ENCODE measurements at regions not wholly inside any gene's neighbourhood (a gene's known extent, or its start where the extent isn't known, plus 50 kb on each side); places are given as distances from the start of the nearest gene placed in this dataset.
A peak's percentile ranks its signal among the peaks of the same experiment; 100 is the strongest.
"Not testable (repeated sequence)": the region's sequence is repeated elsewhere in the genome, so short reads cannot be mapped to it uniquely, and the experiment has no call there.

- TF ChIP-seq IKZF5 (CRISPR knock-in tag; IDR thresholded peaks at IDR 0.05) (no peak), ZNF501 (CRISPR knock-in tag; IDR thresholded peaks at IDR 0.05) (no peak)
Observed at GRCh38 chr17:77288115-77288619, 147.4 kb downstream of the SEC14L1 start (continued).

DNA sequence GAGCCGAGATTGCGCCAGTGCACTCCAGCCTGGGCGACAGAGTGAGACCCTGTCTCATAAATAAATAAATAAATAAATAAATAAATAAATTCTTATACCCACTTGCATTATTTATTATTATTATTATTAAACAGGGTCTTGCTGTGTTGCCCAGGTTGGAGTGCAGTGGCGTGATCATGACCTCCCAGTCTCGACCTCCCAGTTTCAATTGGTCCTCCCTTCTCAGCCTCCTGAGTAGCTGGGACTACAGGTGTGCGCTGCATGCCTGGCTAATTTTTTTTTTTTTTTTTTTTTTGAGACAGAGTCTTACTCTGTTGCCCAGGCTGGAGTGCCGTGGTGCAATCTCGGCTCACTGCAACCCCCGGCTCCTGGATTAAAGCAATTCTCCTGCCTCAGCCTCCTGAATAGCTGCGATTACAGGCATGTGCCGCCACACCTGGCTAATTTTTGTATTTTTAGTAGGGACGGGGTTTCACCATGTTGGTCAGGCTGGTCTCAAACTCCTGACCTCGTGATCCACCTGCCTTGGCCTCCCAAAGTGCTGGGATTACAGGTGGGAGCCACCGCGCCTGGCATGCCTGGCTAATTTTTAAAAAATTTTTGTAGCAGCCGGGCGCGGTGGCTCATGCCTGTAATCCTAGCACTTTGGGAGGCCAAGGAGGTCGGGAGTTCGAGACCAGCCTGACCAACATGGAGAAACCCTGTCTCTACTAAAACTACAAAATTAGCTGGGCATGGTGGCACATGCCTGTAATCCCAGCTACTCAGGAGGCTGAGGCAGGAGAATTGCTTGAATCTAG is 150.2 kb downstream of the SEC14L1 start:
- H3K9me3 ChIP-seq (ENCODE audit: low read length); FAIRE-seq; intact Hi-C loops (cut with micrococcal nuclease; ENCODE audit: unreplicated experiment); H3K9ac ChIP-seq (ENCODE audit: insufficient read depth, low read depth, low read length); in situ Hi-C loops (cut with HindIII; ENCODE audit: extremely low pct_ligation_motif_present, low pct_unique_long_range_greater_than_20kb); H3K27me3 ChIP-seq (ENCODE audit: control insufficient read depth in 1 of 2, insufficient read depth in 2 of 2, low read length in 2 of 2); ATAC-seq; H3K4me3 ChIP-seq (replicated peaks in 1 of 3; ENCODE audit: insufficient read depth in 1 of 3, low read depth in 2 of 3, low read length in 3 of 3); BruUV-seq (replicated peaks); DNase-seq (ENCODE audit: low spot score); H3K27ac ChIP-seq (ENCODE audit: extremely low read length, insufficient read depth, low read length); H2AFZ ChIP-seq (ENCODE audit: low read length); CTCF ChIA-PET (ENCODE audit: low intra/inter-chr PET ratio, low total read pairs); H3K4me2 ChIP-seq (ENCODE audit: low read depth, low read length): not testable (repeated sequence)
- peaks cover 11% of the 10 kb centered on the region for H4K20me1 ChIP-seq (ENCODE audit: insufficient read depth, low read length)
- peaks cover 75% of the 10 kb centered on the region for H3K4me1 ChIP-seq (ENCODE audit: insufficient read depth, low read length)
- WGBS (ENCODE audit: low lambda C conversion rate): 98% methylated on average over 20 of the region's 20 CpGs
- H3K79me2 ChIP-seq (ENCODE audit: insufficient read depth, low read length): peaks cover 92% of the 10 kb centered on the region
- TF ChIP-seq ZNF770 (CRISPR knock-in tag; IDR thresholded peaks at IDR 0.05) (peak; percentile 39; the same call in 1 of the 2 replicates), ZNF121 (CRISPR knock-in tag; IDR thresholded peaks at IDR 0.05) (peak; percentile 81)
- peaks cover 9 to 29% of the 10 kb centered on the region in 2 experiments for H3K36me3 ChIP-seq (replicated peaks in 1 of 2; ENCODE audit: control insufficient read depth in 1 of 2, insufficient read depth in 2 of 2, low read length in 2 of 2)
- POLR2A ChIA-PET: interaction anchor here (1.3 to 12.7 kb wide), 2 partner anchors 9 to 15 kb away, joined by 4 to 335 read pairs; no protein-coding TSS in a partner anchor

Data from HepG2 (cell line).